GM19025 (cell line): ENCODE measurements at regions not wholly inside any gene's neighbourhood (a gene's known extent, or its start where the extent isn't known, plus 50 kb on each side); places are given as distances from the start of the nearest gene placed in this dataset.

Experiments used
- ATAC-seq: cut with Tn5 transposase; IDR thresholded peaks from one replicate; pipeline ENCODE4 v1.9.1; 2021; ENCODE audit warnings: mild to moderate bottlenecking, low read depth, moderate library complexity; ENCODE audit not compliant: unreplicated experiment

DNA sequence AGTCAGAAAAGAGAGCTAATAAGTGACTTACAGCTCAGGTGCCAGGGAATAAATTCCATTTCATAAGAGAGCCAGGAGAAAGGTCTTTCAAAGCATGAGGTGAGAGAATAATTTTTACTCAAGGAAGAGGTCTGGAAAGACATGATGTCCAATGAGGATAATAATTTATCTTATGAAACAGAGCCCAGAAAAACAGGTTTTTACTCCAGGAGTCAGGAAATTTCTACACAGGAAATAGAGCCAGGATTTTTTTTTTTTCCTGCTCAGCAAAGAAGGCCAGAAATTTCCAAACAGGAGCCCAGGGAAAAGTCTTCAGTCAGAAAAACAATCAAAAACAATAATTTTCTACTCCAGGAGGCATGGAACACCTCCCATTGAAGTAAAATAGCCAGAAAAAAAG lies 1185.7 kb upstream of the TSPY4 start:
- no peak for ATAC-seq

- no peak for ATAC-seq
Observed at GRCh38 chrY:8128578-8128977, 1208.7 kb upstream of the TSPY4 start.

DNA sequence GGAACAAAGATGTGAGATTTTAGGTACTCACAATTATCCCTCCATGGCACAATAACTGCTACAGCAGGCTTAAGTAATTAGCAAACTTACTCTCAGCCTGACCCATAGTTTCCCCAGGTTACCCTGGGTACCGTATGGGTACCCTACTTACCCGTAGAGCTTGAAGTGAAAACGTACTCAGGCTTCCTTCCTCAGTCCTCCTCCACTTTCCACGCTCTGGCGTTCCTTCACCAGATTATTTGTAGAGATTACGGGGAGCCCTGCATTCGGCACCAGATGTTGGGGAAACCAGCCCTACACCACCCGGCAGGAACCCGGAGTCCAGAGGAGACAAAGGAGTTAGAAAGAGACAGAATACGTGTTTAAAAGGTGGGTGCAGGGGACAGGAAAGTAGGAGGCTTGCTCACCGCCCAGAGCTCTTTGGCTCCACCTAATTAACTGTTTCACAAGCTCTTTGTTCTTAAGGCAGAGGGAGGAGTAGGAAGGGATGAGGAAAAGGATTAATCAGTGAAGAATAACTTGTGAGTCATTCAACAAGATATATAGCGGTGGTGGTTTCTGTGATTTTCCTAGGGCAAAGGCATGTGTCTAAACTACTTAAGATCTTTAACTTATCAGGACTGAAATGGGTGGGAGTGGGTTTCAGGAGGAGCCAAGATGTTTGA lies 1211.2 kb upstream of the TSPY4 start:
- no peak for ATAC-seq

GRCh38 chrY:8121825-8122224 lies 1210.3 kb upstream of the AMELY start:
- no peak for ATAC-seq

DNA sequence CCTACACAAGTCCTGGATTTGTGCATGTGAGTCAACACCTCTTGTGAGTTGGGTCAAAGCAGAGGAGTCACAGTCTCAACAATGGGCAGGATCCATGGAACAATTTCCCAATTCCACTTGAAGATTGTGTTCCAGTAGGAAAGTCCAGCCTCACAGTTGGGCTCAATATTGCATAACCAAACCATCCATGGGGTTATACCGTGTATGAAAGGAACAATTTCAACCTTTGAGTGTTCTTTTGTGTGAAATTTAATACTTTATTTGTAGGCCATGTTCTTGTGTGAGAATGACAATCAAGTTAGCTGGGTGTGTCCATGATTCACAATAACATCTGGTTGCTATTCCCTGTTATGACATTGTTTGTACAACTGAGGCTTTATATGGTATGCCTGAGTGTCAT lies 1182.9 kb upstream of the AMELY start:
- ATAC-seq = no peak

GRCh38 chrY:8092926-8093325 lies 1181.4 kb upstream of the AMELY start:
- no peak for ATAC-seq

- ATAC-seq = no peak
Observed at GRCh38 chrY:8085925-8086324, 1174.4 kb upstream of the AMELY start.

- ATAC-seq = no peak
Observed at GRCh38 chrY:8084192-8084591, 1172.6 kb upstream of the AMELY start.

GRCh38 chrY:8081151-8081550 lies 1169.6 kb upstream of the AMELY start:
- ATAC-seq = no peak

- ATAC-seq = no peak
Observed at GRCh38 chrY:8065220-8065619, 1153.7 kb upstream of the AMELY start.

- no peak for ATAC-seq
Observed at GRCh38 chrY:8064500-8064899, 1152.9 kb upstream of the AMELY start.

DNA sequence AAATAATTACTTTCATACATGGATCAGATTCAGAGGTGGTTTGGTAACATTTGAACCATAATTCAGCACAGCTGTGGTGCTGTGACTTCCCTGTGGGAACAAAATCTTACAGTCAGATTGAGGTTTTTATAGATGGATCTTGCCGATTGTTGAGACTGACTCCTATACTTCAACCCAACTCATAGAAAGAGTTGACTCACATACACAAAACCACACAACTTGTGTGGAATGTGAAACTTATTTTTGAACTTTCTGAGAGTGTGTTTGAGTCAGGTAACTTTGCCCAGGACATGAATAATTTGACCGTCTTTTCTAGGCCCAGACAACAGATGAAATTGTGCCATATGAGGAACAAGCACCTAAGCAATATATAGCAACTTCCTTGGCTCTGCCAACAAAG lies 1152.4 kb upstream of the AMELY start:
- ATAC-seq = no peak

DNA sequence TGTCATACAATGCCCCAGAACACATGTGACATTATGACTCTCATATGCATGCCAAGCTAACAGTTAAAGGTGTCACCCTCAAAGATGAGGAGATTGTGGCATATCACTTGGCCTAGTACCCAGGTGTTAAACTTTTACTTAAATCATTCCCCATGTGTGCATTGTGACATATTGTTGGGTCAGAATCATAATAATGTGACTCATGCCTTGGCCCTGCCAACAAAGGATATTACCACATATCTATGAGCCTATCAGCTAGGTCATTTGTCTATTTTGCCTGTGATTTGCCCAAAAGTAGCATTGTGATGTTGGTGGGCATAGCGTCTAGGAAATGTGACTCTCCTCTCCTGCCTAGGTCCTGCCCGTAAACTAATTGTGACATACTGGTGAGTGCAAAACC lies 1147.1 kb upstream of the AMELY start:
- ATAC-seq = no peak

DNA sequence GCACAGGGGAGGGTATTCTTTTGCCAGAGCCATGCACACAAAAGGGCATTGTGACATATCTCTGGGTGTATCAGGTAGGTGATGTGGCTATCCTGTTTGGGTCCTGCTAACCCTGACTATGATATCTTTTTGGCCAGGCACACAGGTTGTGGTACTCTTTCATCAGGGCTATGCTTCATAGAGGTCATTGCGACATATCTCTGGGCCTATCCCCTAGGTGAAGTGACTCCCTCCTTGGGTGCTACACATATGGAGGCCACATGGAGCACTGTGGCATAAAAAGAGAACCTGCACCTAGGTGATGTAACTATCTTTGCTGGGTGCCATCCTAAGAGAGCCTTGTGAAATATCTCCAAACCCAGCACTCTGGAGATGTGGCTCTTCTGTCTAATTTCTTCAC lies 1139.8 kb upstream of the AMELY start:
- ATAC-seq = no peak

DNA sequence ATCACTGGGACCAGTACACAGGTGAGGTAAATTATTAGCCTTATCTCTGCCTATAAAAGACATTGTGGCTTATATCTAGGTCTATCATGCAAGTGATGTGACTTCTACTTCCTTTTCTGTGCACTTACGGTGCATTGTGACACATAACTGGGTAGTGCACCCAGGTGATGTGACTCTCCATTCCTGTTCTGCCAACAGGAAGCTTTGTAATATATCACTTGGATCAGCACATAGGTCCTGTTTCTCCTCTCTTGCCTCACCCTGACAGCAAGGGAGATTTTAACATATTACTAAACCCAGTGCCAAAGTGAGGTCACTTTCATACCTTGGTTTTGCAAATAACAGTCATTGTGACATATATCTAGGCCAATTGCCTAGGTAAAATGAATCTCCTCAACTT lies 1129.7 kb upstream of the AMELY start:
- no peak for ATAC-seq

GRCh38 chrY:8036563-8036962 lies 1125.0 kb upstream of the AMELY start:
- no peak for ATAC-seq

- ATAC-seq = no peak
Observed at GRCh38 chrY:8035653-8036052, 1124.1 kb upstream of the AMELY start.

DNA sequence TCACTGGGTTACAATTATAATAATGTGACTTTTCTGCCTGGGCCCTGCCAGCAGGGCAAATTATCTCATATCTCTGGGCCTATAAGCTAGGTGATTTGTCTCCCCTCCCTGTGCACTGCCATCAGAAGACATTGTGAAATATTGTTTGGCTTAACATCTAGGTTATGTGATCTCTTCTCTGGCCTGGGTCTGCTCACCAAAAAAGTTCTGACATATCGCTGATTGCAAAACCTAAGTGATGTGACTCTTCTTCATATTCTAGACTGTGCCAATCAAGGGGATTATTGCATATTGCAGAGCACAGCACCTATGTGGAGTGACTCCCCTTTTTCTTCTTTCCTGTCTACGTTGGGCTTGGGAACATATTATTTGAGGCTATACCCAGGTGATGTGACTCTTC lies 1123.1 kb upstream of the AMELY start:
- no peak for ATAC-seq

DNA sequence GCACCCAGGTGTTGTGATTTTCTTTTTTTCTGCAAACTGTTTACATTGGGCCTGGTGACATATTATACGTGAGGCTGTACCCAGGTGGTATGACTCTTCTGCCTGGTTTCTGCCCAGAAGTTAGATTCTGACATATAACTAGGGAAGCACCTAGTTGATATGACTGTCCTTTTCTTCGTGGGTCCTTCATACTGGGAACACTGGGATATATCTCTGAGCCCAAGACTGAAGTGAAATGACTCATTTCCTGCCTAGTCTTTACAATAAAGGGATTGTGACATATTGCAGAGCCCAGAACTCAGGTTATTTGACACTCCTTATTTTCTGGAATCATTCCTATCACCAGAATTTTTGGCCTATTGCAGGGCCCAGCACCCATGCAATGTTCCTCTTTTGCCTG lies 1121.6 kb upstream of the AMELY start:
- ATAC-seq = no peak

GRCh38 chrY:8020540-8020939 lies 1109.0 kb upstream of the AMELY start:
- ATAC-seq = no peak

- no peak for ATAC-seq
Observed at GRCh38 chrY:8011515-8011914, 1100.0 kb upstream of the AMELY start.

GRCh38 chrY:8004196-8004595 lies 1092.6 kb upstream of the AMELY start:
- no peak for ATAC-seq

- ATAC-seq = no peak
Observed at GRCh38 chrY:7996726-7997125, 1085.2 kb upstream of the AMELY start.
